ENCODE measurements at regions not wholly inside any gene's neighbourhood (a gene's known extent, or its start where the extent isn't known, plus 50 kb on each side); places are given as distances from the start of the nearest gene placed in this dataset.

- DNase-seq, result no peak
These were observed 273.7 kb downstream of the UQCRFS1 start for GRCh38 chr19:28939236-28939635.

GRCh38 chr19:28936001-28936400, 276.9 kb downstream of the UQCRFS1 start:
- DNase-seq, result peak in 1 of 3 donors; percentile 8

- DNase-seq, result peak in 1 of 3 donors; percentile 58
These were observed 278.3 kb downstream of the UQCRFS1 start for GRCh38 chr19:28934631-28935030.

- DNase-seq, result no peak
These were observed 279.9 kb downstream of the UQCRFS1 start for GRCh38 chr19:28933039-28933438.

- no peak for DNase-seq
These were observed 280.5 kb downstream of the UQCRFS1 start for GRCh38 chr19:28932446-28932845.

- DNase-seq, result no peak
These were observed 283.9 kb downstream of the UQCRFS1 start for GRCh38 chr19:28929006-28929405.

- DNase-seq, result no peak
These were observed 285.5 kb downstream of the UQCRFS1 start for GRCh38 chr19:28927456-28927855.

- DNase-seq, result no peak
These were observed 292.5 kb downstream of the UQCRFS1 start for GRCh38 chr19:28920269-28921066.

- no peak for DNase-seq
These were observed 295.3 kb downstream of the UQCRFS1 start for GRCh38 chr19:28917621-28918020.

GRCh38 chr19:28915737-28916460, 297.1 kb downstream of the UQCRFS1 start:
- DNase-seq, result no peak

GRCh38 chr19:28915202-28915601, 297.7 kb downstream of the UQCRFS1 start:
- no peak for DNase-seq

GRCh38 chr19:28914173-28914572, 298.8 kb downstream of the UQCRFS1 start:
- DNase-seq, result no peak

GRCh38 chr19:28913626-28914025, 299.3 kb downstream of the UQCRFS1 start:
- DNase-seq, result no peak

- DNase-seq, result no peak
These were observed 304.0 kb downstream of the UQCRFS1 start for GRCh38 chr19:28908941-28909340.

GRCh38 chr19:28907534-28907933, 305.4 kb downstream of the UQCRFS1 start:
- no peak for DNase-seq

GRCh38 chr19:28905996-28906395, 307.0 kb downstream of the UQCRFS1 start:
- DNase-seq, result peak in 1 of 3 donors; percentile 46

- DNase-seq, result no peak
These were observed 313.2 kb downstream of the UQCRFS1 start for GRCh38 chr19:28899703-28900102.

GRCh38 chr19:28898249-28898648, 314.7 kb downstream of the UQCRFS1 start:
- DNase-seq, result no peak

- DNase-seq, result no peak
These were observed 322.8 kb downstream of the UQCRFS1 start for GRCh38 chr19:28889941-28890670.

GRCh38 chr19:28887920-28888618, 324.9 kb downstream of the UQCRFS1 start:
- no peak for DNase-seq

- no peak for DNase-seq
These were observed 326.2 kb downstream of the UQCRFS1 start for GRCh38 chr19:28886708-28887107.

GRCh38 chr19:28885965-28886364, 327.0 kb downstream of the UQCRFS1 start:
- DNase-seq, result no peak

Measured in muscle of back (tissue), 3 donors.